H9 (cell line): ENCODE measurements at regions not wholly inside any gene's neighbourhood (a gene's known extent, or its start where the extent isn't known, plus 50 kb on each side); places are given as distances from the start of the nearest gene placed in this dataset.

Source experiments
- DNase-seq: peaks from one replicate; pipeline ENCODE4 v3.0.0-alpha.2; 2017
- H2AFZ ChIP-seq: one replicate; pipeline ENCODE4 v1.6.1; 2013; ENCODE audit warnings: mild to moderate bottlenecking, low read length, control low read depth, moderate library complexity
- H2AK5ac ChIP-seq: 2 replicates; pipeline ENCODE4 v1.6.1; 2013; ENCODE audit warnings: low read length, control low read depth, mixed read lengths; ENCODE audit not compliant: insufficient read length
- H2BK120ac ChIP-seq: one replicate; pipeline ENCODE4 v1.6.1; 2013; ENCODE audit warnings: low read depth, mild to moderate bottlenecking, low read length, control low read depth, inconsistent platforms; ENCODE audit not compliant: poor library complexity, severe bottlenecking
- H2BK12ac ChIP-seq: 2 replicates; pipeline ENCODE4 v1.6.1; 2013; ENCODE audit warnings: low read length, control low read depth, mixed read lengths, low read depth; ENCODE audit not compliant: insufficient read length
- H2BK15ac ChIP-seq: 2 replicates; pipeline ENCODE4 v1.6.1; 2013; ENCODE audit warnings: low read depth, low read length, control low read depth
- H2BK20ac ChIP-seq: one replicate; pipeline ENCODE4 v1.6.1; 2013; ENCODE audit warnings: low read depth, mild to moderate bottlenecking, low read length, control low read depth, inconsistent platforms; ENCODE audit not compliant: poor library complexity, severe bottlenecking
- H2BK5ac ChIP-seq: 2 replicates; pipeline ENCODE4 v1.6.1; 2013; ENCODE audit warnings: low read length, control low read depth, mixed read lengths; ENCODE audit not compliant: insufficient read length
- H3K14ac ChIP-seq: 2 replicates; pipeline ENCODE4 v1.6.1; 2013; ENCODE audit warnings: low read length, control low read depth; ENCODE audit not compliant: insufficient read depth
- H3K18ac ChIP-seq: 2 replicates; pipeline ENCODE4 v1.6.1; 2013; ENCODE audit warnings: low read depth, mild to moderate bottlenecking, mixed read lengths, low read length, control low read depth; ENCODE audit not compliant: insufficient read length
- H3K23ac ChIP-seq: 2 replicates; pipeline ENCODE4 v1.6.1; 2013; ENCODE audit warnings: low read length, control low read depth, mixed read lengths, low read depth; ENCODE audit not compliant: insufficient read length
- H3K23me2 ChIP-seq: 2 replicates; pipeline ENCODE4 v1.6.1; 2013; ENCODE audit warnings: low read depth, mild to moderate bottlenecking, mixed read lengths, low read length, control low read depth; ENCODE audit not compliant: insufficient read length, poor library complexity, severe bottlenecking
- H3K27ac ChIP-seq: 2 replicates; pipeline ENCODE4 v1.5.1; 2013; ENCODE audit warnings: low read length, control low read depth, mixed read lengths, low read depth; ENCODE audit not compliant: insufficient read length
- H3K27me3 ChIP-seq: 2 replicates; pipeline ENCODE4 v1.6.1; 2013; ENCODE audit warnings: low read length, control low read depth, inconsistent platforms; ENCODE audit not compliant: insufficient read depth
- H3K4ac ChIP-seq: 2 replicates; pipeline ENCODE4 v1.6.1; 2013; ENCODE audit warnings: low read depth, mild to moderate bottlenecking, control low read depth, inconsistent platforms, low read length, moderate library complexity
- H3K4me1 ChIP-seq: 2 replicates; pipeline ENCODE4 v1.6.1; 2013; ENCODE audit warnings: low read length, control low read depth, inconsistent platforms; ENCODE audit not compliant: insufficient read depth
- H3K4me2 ChIP-seq: 2 replicates; pipeline ENCODE4 v1.6.1; 2013; ENCODE audit warnings: low read length, control low read depth, mixed read lengths; ENCODE audit not compliant: insufficient read length, insufficient read depth
- H3K56ac ChIP-seq: 2 replicates; pipeline ENCODE4 v1.6.1; 2013; ENCODE audit warnings: low read depth, mild to moderate bottlenecking, mixed read lengths, low read length, control low read depth; ENCODE audit not compliant: insufficient read length
- H3K79me1 ChIP-seq: 2 replicates; pipeline ENCODE4 v1.6.1; 2013; ENCODE audit warnings: low read depth, mild to moderate bottlenecking, moderate library complexity, low read length, control low read depth, inconsistent platforms; ENCODE audit not compliant: insufficient read depth, poor library complexity, severe bottlenecking
- H3K79me2 ChIP-seq: 2 replicates; pipeline ENCODE4 v1.6.1; 2013; ENCODE audit warnings: low read length, control low read depth, inconsistent platforms; ENCODE audit not compliant: insufficient read depth
- H3K9ac ChIP-seq: 2 replicates; pipeline ENCODE4 v1.6.1; 2013; ENCODE audit warnings: low read length, control low read depth, mixed read lengths; ENCODE audit not compliant: insufficient read length; ENCODE audit errors: extremely low read depth
- H3K9me3 ChIP-seq: one replicate; pipeline ENCODE4 v1.6.1; 2013; ENCODE audit warnings: low read depth, low read length, inconsistent platforms; ENCODE audit not compliant: control insufficient read depth
- H3T11ph ChIP-seq: one replicate; pipeline ENCODE4 v1.6.1; 2013; ENCODE audit warnings: mild to moderate bottlenecking, low read length, control low read depth, inconsistent platforms
- H4K20me1 ChIP-seq: one replicate; pipeline ENCODE4 v1.6.1; 2013; ENCODE audit not compliant: control insufficient read depth, insufficient read length, insufficient read depth
- H4K5ac ChIP-seq: 2 replicates; pipeline ENCODE4 v1.6.1; 2013; ENCODE audit warnings: low read depth, mild to moderate bottlenecking, mixed read lengths, low read length, control low read depth; ENCODE audit not compliant: insufficient read length
- H4K8ac ChIP-seq: replicated peaks from 2 replicates; pipeline ENCODE4 v1.6.1; 2013; ENCODE audit warnings: low read length, control low read depth, mixed read lengths, low read depth; ENCODE audit not compliant: insufficient read length
- H4K91ac ChIP-seq: 2 replicates; pipeline ENCODE4 v1.6.1; 2013; ENCODE audit warnings: low read depth, mild to moderate bottlenecking, moderate library complexity, mixed read lengths, low read length, control low read depth; ENCODE audit not compliant: insufficient read length
- H3K27ac Mint-ChIP-seq, 3 experiments: 2 replicates in 2 of 3; 3 replicates in 1 of 3; pipeline ENCODE4 v1.8.0; 2020 to 2021; ENCODE audit warnings: mixed read lengths in 3 of 3, mild to moderate bottlenecking in 1 of 3, moderate library complexity in 1 of 3
- H3K27me3 Mint-ChIP-seq: 2 replicates; pipeline ENCODE4 v1.8.0; 2021; ENCODE audit warnings: low read depth, mild to moderate bottlenecking, moderate library complexity, mixed read lengths
- H3K36me3 Mint-ChIP-seq, 3 experiments: 2 replicates in 2 of 3; 3 replicates in 1 of 3; pipeline ENCODE4 v1.8.0; 2020 to 2021; ENCODE audit warnings: low read depth in 3 of 3, mixed read lengths in 3 of 3; ENCODE audit not compliant: insufficient read depth in 1 of 3
- H3K4me1 Mint-ChIP-seq, 2 experiments: 2 replicates each; pipeline ENCODE4 v1.8.0; 2020; ENCODE audit warnings: mixed read lengths in 2 of 2
- H3K4me3 Mint-ChIP-seq, 2 experiments: 2 replicates in 1 of 2; 3 replicates in 1 of 2; pipeline ENCODE4 v1.8.0; 2020 to 2021; ENCODE audit warnings: mild to moderate bottlenecking in 2 of 2, mixed read lengths in 2 of 2, moderate library complexity in 1 of 2
- H3K9me3 Mint-ChIP-seq, 2 experiments: 2 replicates in 1 of 2; 3 replicates in 1 of 2; pipeline ENCODE4 v1.8.0; 2020; ENCODE audit warnings: mild to moderate bottlenecking in 2 of 2, mixed read lengths in 2 of 2, moderate library complexity in 1 of 2
- CTCF ChIP-seq: fragments of 200-600 bp; sonication (generic); conservative IDR thresholded peaks from 3 replicates; pipeline ENCODE4 v1.8.0; 2021; ENCODE audit warnings: antibody characterized with exemption, mild to moderate bottlenecking
- WGBS: extraction: QIAGEN DNeasy Blood & Tissue Kit; methylation state at CpG from one replicate; pipeline ENCODE4 v1.1.7; 2013; ENCODE audit warnings: missing lambda C conversion rate, low lambda C conversion rate, mixed read lengths; ENCODE audit not compliant: insufficient read length; ENCODE audit errors: extremely low coverage; 5-methylcytosine and 5-hydroxymethylcytosine counted together

- no peak overlapping the region for H2AFZ ChIP-seq
- no peak for TF ChIP-seq CTCF
- Mint-ChIP-seq H3K36me3 (peaks cover 0 to 2% (median 2%) of the 10 kb centered on the region in 3 experiments; a peak in 4 of 7 replicates), H3K4me1 (peaks cover 25 to 26% of the 10 kb centered on the region in 2 experiments), H3K4me3 (no peak overlapping the region), H3K27me3 (no peaks in the 10 kb centered on the region), H3K27ac (no peak overlapping the region), H3K9me3 (no peaks in the 10 kb centered on the region)
- no peak overlapping the region for H3K27ac ChIP-seq
- no peak overlapping the region for H3K9ac ChIP-seq
- H3K18ac ChIP-seq, result no peak overlapping the region
- H4K8ac ChIP-seq, result no peak overlapping the region
- no peak overlapping the region for H3K14ac ChIP-seq
- H2BK12ac ChIP-seq, result no peak overlapping the region
- no peak overlapping the region for H4K5ac ChIP-seq
- no peaks in the 10 kb centered on the region for H3K9me3 ChIP-seq
- no peak overlapping the region for H3K4me2 ChIP-seq
- H3K79me2 ChIP-seq, result no peaks in the 10 kb centered on the region
- no peaks in the 10 kb centered on the region for H4K20me1 ChIP-seq
- no peak overlapping the region for H3K23ac ChIP-seq
- H3K27me3 ChIP-seq, result no peaks in the 10 kb centered on the region
- no peak overlapping the region for H2BK120ac ChIP-seq
- H4K91ac ChIP-seq, result no peak overlapping the region
- DNase-seq, result no peak
- H3T11ph ChIP-seq, result no peak overlapping the region
- H2BK20ac ChIP-seq, result no peak overlapping the region
- H3K4ac ChIP-seq, result no peak overlapping the region
- H3K79me1 ChIP-seq, result no peaks in the 10 kb centered on the region
- no peak overlapping the region for H2BK15ac ChIP-seq
- peaks cover 12% of the 10 kb centered on the region; the same call in 1 of the 2 replicates for H3K4me1 ChIP-seq
- 100% methylated on average over 1 of the region's 4 CpGs for WGBS
- H2AK5ac ChIP-seq, result no peak overlapping the region
- H3K56ac ChIP-seq, result no peak overlapping the region
- H2BK5ac ChIP-seq, result no peak overlapping the region
- no peaks in the 10 kb centered on the region for H3K23me2 ChIP-seq
Observed at GRCh38 chr12:24304285-24304684, 354.8 kb upstream of the SOX5 start.
